ENCODE measurements at regions not wholly inside any gene's neighbourhood (a gene's known extent, or its start where the extent isn't known, plus 50 kb on each side); places are given as distances from the start of the nearest gene placed in this dataset.

DNA sequence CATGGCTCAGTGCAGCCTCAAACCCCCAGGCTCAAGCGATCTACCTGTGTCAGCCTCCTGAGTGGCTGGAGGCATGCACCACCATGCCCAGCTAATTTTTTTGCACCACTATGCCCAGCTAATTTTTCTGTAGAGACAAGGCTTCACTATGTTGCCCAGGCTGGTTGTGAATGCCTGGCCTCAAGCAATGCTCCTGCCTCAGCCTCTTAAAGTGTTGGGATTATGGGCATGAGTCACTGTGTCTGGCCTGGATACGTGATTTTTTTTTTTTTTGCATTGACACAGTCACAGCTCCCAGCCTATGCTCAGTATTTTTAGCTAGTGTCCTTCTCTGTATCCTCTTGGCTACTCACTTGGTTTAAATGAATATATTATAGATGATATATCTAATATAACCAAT, 377.0 kb upstream of the TNRC6C start:
- DNase-seq (ENCODE audit: low read depth, low spot score): no peak
- CTCF ChIA-PET: no interaction called here
- H3K4me3 ChIP-seq (ENCODE audit: low read depth, low read length): no peak overlapping the region

DNA sequence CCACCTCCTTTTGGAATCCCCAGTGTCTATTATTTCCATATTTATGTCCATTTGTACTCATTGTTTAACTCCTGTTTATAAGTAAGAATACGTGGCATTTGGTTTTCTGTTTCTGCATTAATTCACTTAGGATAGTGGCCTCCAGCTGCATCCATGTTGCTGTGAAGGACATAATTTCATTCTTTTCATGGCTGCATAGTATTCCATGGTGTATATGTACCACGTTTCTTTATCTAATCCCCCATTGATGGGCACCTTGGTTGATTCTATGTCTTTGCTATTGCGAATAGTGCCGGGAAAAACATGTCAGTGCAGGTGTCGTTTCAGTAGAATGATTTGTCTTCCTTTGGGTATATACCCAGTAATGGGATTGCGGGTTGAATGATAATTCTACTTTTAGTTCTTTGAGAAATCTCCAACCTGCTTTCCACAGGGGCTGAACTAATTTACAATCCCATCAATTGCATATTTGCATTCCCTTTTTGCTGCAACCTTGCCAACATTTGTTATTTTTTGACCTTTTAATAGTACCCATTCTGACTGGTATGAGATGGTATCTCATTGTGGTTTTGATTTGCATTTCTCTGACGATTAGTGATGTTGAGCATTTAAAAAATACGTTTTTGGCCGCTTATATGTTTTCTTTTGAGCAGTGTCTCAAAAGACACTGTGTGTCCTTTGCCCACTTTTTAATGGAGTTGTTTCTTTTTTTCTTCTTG, 373.2 kb upstream of the TNRC6C start:
- no peak for TF ChIP-seq CTCF (IDR thresholded peaks at IDR 0.05; ENCODE audit: low read depth, low read length)
- ChIA-PET CTCF (no interaction called here), POLR2A (no interaction called here)
- DNase-seq (ENCODE audit: low read depth, low spot score): no peak
- H3K9me3 ChIP-seq (ENCODE audit: control insufficient read depth, insufficient read depth, low read length): peaks cover 4% of the 10 kb centered on the region; the same call in 1 of the 2 replicates
- no peak overlapping the region for H3K27ac ChIP-seq (ENCODE audit: low read depth, low read length)
- no peaks in the 10 kb centered on the region for H3K27me3 ChIP-seq (ENCODE audit: control insufficient read depth, insufficient read depth, low read length)
- H3K4me3 ChIP-seq (ENCODE audit: low read depth, low read length): no peak overlapping the region

More for the DNA sequence above, 377.0 kb upstream of the TNRC6C start:
- Histone ChIP-seq H3K27me3 (ENCODE audit: control insufficient read depth, insufficient read depth, low read length) (no peaks in the 10 kb centered on the region), H3K27ac (ENCODE audit: low read depth, low read length) (no peak overlapping the region), H3K9me3 (ENCODE audit: control insufficient read depth, insufficient read depth, low read length) (peaks cover 4% of the 10 kb centered on the region; the same call in 1 of the 2 replicates)
- no peak for TF ChIP-seq CTCF (IDR thresholded peaks at IDR 0.05; ENCODE audit: low read depth, low read length)
- POLR2A ChIA-PET: no interaction called here

GRCh38 chr17:77590951-77591735, 367.4 kb upstream of the TNRC6C start:
- CTCF ChIA-PET: interaction anchor here (0.5 kb wide), 1 partner anchor 11 kb away, joined by 3 read pairs; no protein-coding TSS in a partner anchor
- DNase-seq (ENCODE audit: low read depth, low spot score): no peak
- no peak for TF ChIP-seq CTCF (IDR thresholded peaks at IDR 0.05; ENCODE audit: low read depth, low read length)
- Histone ChIP-seq H3K27me3 (ENCODE audit: control insufficient read depth, insufficient read depth, low read length) (peaks cover 29% of the 10 kb centered on the region), H3K27ac (ENCODE audit: low read depth, low read length) (no peak overlapping the region), H3K9me3 (ENCODE audit: control insufficient read depth, insufficient read depth, low read length) (no peaks in the 10 kb centered on the region), H3K4me3 (ENCODE audit: low read depth, low read length) (no peak overlapping the region)
- POLR2A ChIA-PET: no interaction called here

- CTCF ChIA-PET: no interaction called here
- Histone ChIP-seq H3K4me3 (ENCODE audit: low read depth, low read length) (no peak overlapping the region), H3K9me3 (ENCODE audit: control insufficient read depth, insufficient read depth, low read length) (no peaks in the 10 kb centered on the region), H3K27ac (ENCODE audit: low read depth, low read length) (no peak overlapping the region), H3K27me3 (ENCODE audit: control insufficient read depth, insufficient read depth, low read length) (peaks cover 31% of the 10 kb centered on the region)
- no peak for DNase-seq (ENCODE audit: low read depth, low spot score)
- POLR2A ChIA-PET: no interaction called here
- TF ChIP-seq CTCF (IDR thresholded peaks at IDR 0.05; ENCODE audit: low read depth, low read length): no peak
Measured at GRCh38 chr17:77592106-77592865, 366.2 kb upstream of the TNRC6C start.
